GM21576 (cell line): ENCODE measurements at regions not wholly inside any gene's neighbourhood (a gene's known extent, or its start where the extent isn't known, plus 50 kb on each side); places are given as distances from the start of the nearest gene placed in this dataset.

Experiments
- ATAC-seq: cut with Tn5 transposase; IDR thresholded peaks from one replicate; pipeline ENCODE4 v1.9.1; 2021; ENCODE audit warnings: mild to moderate bottlenecking, moderate library complexity; ENCODE audit not compliant: unreplicated experiment

- ATAC-seq, result no peak
Measured at GRCh38 chr6:15058200-15059061, 187.4 kb upstream of the JARID2 start.

- ATAC-seq, result no peak
Measured at GRCh38 chr6:15061180-15061641, 184.7 kb upstream of the JARID2 start.

- ATAC-seq, result no peak
Measured at GRCh38 chr6:15061908-15062515, 183.9 kb upstream of the JARID2 start.

- no peak for ATAC-seq
Measured at GRCh38 chr6:15062516-15063252, 183.2 kb upstream of the JARID2 start.

- no peak for ATAC-seq
Measured at GRCh38 chr6:15063253-15063853, 182.5 kb upstream of the JARID2 start.

- ATAC-seq, result no peak
Measured at GRCh38 chr6:15065261-15065989, 180.4 kb upstream of the JARID2 start.

- no peak for ATAC-seq
Measured at GRCh38 chr6:15066089-15066758, 179.6 kb upstream of the JARID2 start.

- no peak for ATAC-seq
Measured at GRCh38 chr6:15073344-15073789, 172.5 kb upstream of the JARID2 start.

GRCh38 chr6:15073883-15074465 lies 171.9 kb upstream of the JARID2 start:
- ATAC-seq, result no peak

GRCh38 chr6:15074806-15075205 lies 171.1 kb upstream of the JARID2 start:
- no peak for ATAC-seq

GRCh38 chr6:15076565-15076964 lies 169.3 kb upstream of the JARID2 start:
- ATAC-seq, result no peak

GRCh38 chr6:15077006-15077405 lies 168.9 kb upstream of the JARID2 start:
- ATAC-seq, result no peak

- no peak for ATAC-seq
Measured at GRCh38 chr6:15077961-15078360, 167.9 kb upstream of the JARID2 start.

- no peak for ATAC-seq
Measured at GRCh38 chr6:15079288-15079817, 166.5 kb upstream of the JARID2 start.

- ATAC-seq, result no peak
Measured at GRCh38 chr6:15080895-15081294, 165.0 kb upstream of the JARID2 start.

- ATAC-seq, result no peak
Measured at GRCh38 chr6:15081447-15081846, 164.4 kb upstream of the JARID2 start.

- no peak for ATAC-seq
Measured at GRCh38 chr6:15082708-15083107, 163.2 kb upstream of the JARID2 start.

- no peak for ATAC-seq
Measured at GRCh38 chr6:15086348-15087158, 159.3 kb upstream of the JARID2 start.
